Bronchial epithelial cell (primary cell): ENCODE measurements at regions not wholly inside any gene's neighbourhood (a gene's known extent, or its start where the extent isn't known, plus 50 kb on each side); places are given as distances from the start of the nearest gene placed in this dataset.
"Not testable (repeated sequence)": the region's sequence is repeated elsewhere in the genome, so short reads cannot be mapped to it uniquely, and the experiment has no call there.

Source experiments
- DNase-seq: peaks from one replicate; pipeline ENCODE4 v3.0.0-alpha.2; 2010; ENCODE audit warnings: low read depth
- FAIRE-seq: peaks from 2 replicates; lab custom pipeline; 2011; peaks lifted over from hg19 to GRCh38; lab: Jason Lieb, UNC
- H3K27me3 ChIP-seq: 2 replicates; pipeline ENCODE4 v1.5.1; 2011; ENCODE audit warnings: low read length; ENCODE audit not compliant: control insufficient read depth, insufficient read depth
- H3K36me3 ChIP-seq: 2 replicates; pipeline ENCODE4 v1.5.1; 2011; ENCODE audit warnings: low read length; ENCODE audit not compliant: control insufficient read depth, insufficient read depth
- H3K4me3 ChIP-seq: 2 replicates; pipeline ENCODE4 v1.5.1; 2011; ENCODE audit warnings: mild to moderate bottlenecking, low read depth, low read length, control low read depth
- TF ChIP-seq, protein P1 (sequence below): IDR thresholded peaks from 2 replicates; pipeline ENCODE4 v1.5.1; 2011; ENCODE audit warnings: mild to moderate bottlenecking, moderate library complexity, low read length, control low read depth, inconsistent platforms; ENCODE audit not compliant: insufficient read depth, severe bottlenecking

DNA sequence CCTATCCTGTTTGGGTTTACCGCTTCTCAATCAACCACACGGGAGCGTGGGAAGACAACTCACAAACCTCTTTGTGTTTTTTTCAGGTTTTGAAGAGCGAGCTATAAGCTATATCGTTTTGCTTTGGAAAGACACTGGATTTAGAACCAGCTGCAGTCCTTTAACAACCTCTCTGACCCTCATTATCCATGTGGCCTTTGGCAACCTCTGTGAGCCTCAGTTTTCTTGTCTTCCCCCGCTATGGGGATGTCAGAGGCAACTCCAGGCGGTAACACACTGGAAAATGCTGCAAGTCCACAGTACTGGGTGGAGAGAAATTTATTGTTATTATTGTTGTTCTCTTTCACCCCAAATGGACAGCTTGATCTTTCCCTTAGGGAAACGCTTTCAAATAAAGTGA, 100.0 kb downstream of the ETS2 start:
- Histone ChIP-seq H3K4me3 (no peak overlapping the region), H3K27me3 (no peaks in the 10 kb centered on the region), H3K36me3 (no peaks in the 10 kb centered on the region)
- no peak for DNase-seq
- no peak for FAIRE-seq
- TF ChIP-seq, protein P1, sequence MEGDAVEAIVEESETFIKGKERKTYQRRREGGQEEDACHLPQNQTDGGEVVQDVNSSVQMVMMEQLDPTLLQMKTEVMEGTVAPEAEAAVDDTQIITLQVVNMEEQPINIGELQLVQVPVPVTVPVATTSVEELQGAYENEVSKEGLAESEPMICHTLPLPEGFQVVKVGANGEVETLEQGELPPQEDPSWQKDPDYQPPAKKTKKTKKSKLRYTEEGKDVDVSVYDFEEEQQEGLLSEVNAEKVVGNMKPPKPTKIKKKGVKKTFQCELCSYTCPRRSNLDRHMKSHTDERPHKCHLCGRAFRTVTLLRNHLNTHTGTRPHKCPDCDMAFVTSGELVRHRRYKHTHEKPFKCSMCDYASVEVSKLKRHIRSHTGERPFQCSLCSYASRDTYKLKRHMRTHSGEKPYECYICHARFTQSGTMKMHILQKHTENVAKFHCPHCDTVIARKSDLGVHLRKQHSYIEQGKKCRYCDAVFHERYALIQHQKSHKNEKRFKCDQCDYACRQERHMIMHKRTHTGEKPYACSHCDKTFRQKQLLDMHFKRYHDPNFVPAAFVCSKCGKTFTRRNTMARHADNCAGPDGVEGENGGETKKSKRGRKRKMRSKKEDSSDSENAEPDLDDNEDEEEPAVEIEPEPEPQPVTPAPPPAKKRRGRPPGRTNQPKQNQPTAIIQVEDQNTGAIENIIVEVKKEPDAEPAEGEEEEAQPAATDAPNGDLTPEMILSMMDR = no peak

GRCh38 chr21:38905328-38905727, 99.6 kb downstream of the ETS2 start:
- H3K4me3 ChIP-seq = no peak overlapping the region
- H3K36me3 ChIP-seq = no peaks in the 10 kb centered on the region
- TF ChIP-seq, protein P1 = no peak
- DNase-seq = no peak
- H3K27me3 ChIP-seq = no peaks in the 10 kb centered on the region
- no peak for FAIRE-seq

DNA sequence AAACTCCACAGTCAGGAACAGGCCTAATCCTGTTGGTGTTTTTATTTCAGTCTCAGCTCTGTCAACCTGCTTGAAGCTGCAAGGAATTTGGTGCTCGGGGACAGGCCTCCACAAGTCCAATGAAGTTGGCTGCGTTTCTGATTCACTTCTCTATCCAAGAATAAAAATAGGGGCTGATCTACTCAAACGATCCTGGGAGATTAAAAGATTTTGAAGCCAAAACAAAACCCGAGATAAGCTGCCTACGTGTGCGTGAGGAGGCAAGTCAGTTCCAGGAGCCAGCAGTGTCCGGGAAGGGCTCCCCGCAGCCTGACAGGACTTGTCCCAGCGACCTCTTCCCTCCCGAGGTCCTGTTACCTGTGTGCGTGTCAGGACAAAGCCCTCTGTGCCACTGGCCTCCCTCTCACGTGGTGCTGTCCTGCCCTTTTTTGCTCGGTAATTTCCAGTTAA, 98.0 kb downstream of the ETS2 start:
- H3K4me3 ChIP-seq = no peak overlapping the region
- FAIRE-seq = peak; percentile 97
- no peaks in the 10 kb centered on the region for H3K36me3 ChIP-seq
- no peaks in the 10 kb centered on the region for H3K27me3 ChIP-seq
- TF ChIP-seq, protein P1 = no peak
- peak; percentile 99 for DNase-seq

DNA sequence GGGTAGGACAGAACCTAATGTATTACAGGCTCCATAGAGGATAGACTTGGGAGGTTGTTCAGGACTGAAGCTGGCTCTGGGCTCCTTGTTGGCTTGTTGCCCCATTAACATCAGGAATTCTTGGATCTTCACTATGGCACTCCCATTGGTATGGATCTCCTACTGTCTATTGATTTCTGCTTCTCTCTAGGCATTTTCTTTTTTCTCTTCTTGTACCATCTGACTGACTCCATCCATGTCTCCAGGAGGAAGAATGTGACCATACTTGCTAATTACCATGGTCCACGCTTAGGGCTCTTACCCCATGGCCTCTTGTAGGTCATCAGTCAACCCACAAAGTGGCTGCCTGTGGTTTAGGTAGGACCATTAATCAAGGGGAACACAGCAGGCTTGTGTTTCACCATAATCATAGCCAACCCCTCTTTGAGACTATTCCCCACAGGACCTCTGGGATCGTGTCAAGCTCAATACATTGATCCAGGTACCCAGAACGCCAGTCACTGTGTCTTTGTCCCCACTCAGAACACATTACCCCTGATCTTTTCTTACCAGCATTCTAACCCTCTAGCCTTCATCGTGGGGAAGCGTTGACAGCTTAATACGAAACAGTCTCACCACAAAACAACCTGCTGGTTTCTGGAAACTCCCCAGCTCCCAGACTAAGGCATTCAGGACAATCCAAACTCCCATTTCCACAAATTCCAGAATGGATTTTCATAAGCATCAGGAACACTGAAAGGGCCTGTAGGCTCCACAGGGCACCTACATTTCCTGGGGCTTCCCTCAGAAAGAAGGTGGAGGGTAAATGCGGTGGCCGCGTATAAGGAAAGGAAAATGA, 97.1 kb downstream of the ETS2 start:
- TF ChIP-seq, protein P1 = no peak
- Histone ChIP-seq H3K27me3 (no peaks in the 10 kb centered on the region), H3K4me3 (no peak overlapping the region), H3K36me3 (no peaks in the 10 kb centered on the region)
- DNase-seq (peak; percentile 47), FAIRE-seq (peak; percentile 47)

- FAIRE-seq = no peak
- no peaks in the 10 kb centered on the region for H3K36me3 ChIP-seq
- TF ChIP-seq, protein P1 = no peak
- no peak for DNase-seq
- H3K27me3 ChIP-seq = no peaks in the 10 kb centered on the region
- no peak overlapping the region for H3K4me3 ChIP-seq
These were observed 94.8 kb downstream of the ETS2 start for GRCh38 chr21:38900499-38900898.

GRCh38 chr21:38899985-38900384, 94.3 kb downstream of the ETS2 start:
- not testable (repeated sequence) for H3K4me3 ChIP-seq, H3K36me3 ChIP-seq, FAIRE-seq, H3K27me3 ChIP-seq, DNase-seq
